Fibroblast of lung (primary cell): ENCODE measurements at regions not wholly inside any gene's neighbourhood (a gene's known extent, or its start where the extent isn't known, plus 50 kb on each side); places are given as distances from the start of the nearest gene placed in this dataset.
A peak's percentile ranks its signal among the peaks of the same experiment; 100 is the strongest.

Experiments used
- DNase-seq, 2 donors: peaks; one replicate each; pipeline versions ENCODE4 v3.0.0 to v3.0.0-alpha.2; 2010; ENCODE audit warnings: low read depth in 2 of 2
- H2AFZ ChIP-seq: 2 replicates; pipeline ENCODE4 v1.5.1; 2012; ENCODE audit warnings: low read length, control low read depth, inconsistent platforms
- H3K27ac ChIP-seq: 2 replicates; pipeline ENCODE4 v1.5.1; 2011; ENCODE audit warnings: low read length, control low read depth; ENCODE audit not compliant: insufficient read depth
- H3K27me3 ChIP-seq: 2 replicates; pipeline ENCODE4 v1.5.1; 2011; ENCODE audit warnings: mild to moderate bottlenecking, low read length; ENCODE audit not compliant: control insufficient read depth, insufficient read depth
- H3K36me3 ChIP-seq: 2 replicates; pipeline ENCODE4 v1.5.1; 2011; ENCODE audit warnings: low read length; ENCODE audit not compliant: control insufficient read depth, insufficient read depth
- H3K4me1 ChIP-seq: 2 replicates; pipeline ENCODE4 v1.5.1; 2011; ENCODE audit warnings: low read length; ENCODE audit not compliant: control insufficient read depth, insufficient read depth; ENCODE audit errors: extremely low read depth
- H3K4me2 ChIP-seq: 2 replicates; pipeline ENCODE4 v1.5.1; 2011; ENCODE audit warnings: low read length, control low read depth; ENCODE audit not compliant: insufficient read depth; ENCODE audit errors: extremely low read depth
- H3K4me3 ChIP-seq, 4 experiments: fragments of 200-600 bp in 1 of 4; sonication (generic) in 1 of 4; replicated peaks in 1 of 4; 2 replicates each; pipeline ENCODE4 v1.5.1; 2011 to 2016; ENCODE audit warnings: low read length in 4 of 4, low read depth in 3 of 4, mild to moderate bottlenecking in 3 of 4, control low read depth in 2 of 4, inconsistent platforms in 1 of 4, mixed read lengths in 1 of 4; ENCODE audit not compliant: insufficient read depth in 1 of 4; ENCODE audit errors: control extremely low read depth in 1 of 4
- H3K79me2 ChIP-seq: 2 replicates; pipeline ENCODE4 v1.5.1; 2012; ENCODE audit warnings: mild to moderate bottlenecking, low read length, inconsistent platforms; ENCODE audit not compliant: control insufficient read depth, insufficient read depth
- H3K9ac ChIP-seq: 2 replicates; pipeline ENCODE4 v1.5.1; 2011; ENCODE audit warnings: mild to moderate bottlenecking, low read length, control low read depth; ENCODE audit not compliant: insufficient read depth
- H3K9me3 ChIP-seq: 2 replicates; pipeline ENCODE4 v1.5.1; 2012; ENCODE audit warnings: low read depth, low read length; ENCODE audit not compliant: control insufficient read depth, insufficient read depth
- H4K20me1 ChIP-seq: 2 replicates; pipeline ENCODE4 v1.5.1; 2011; ENCODE audit warnings: low read length; ENCODE audit not compliant: control insufficient read depth, insufficient read depth; ENCODE audit errors: extremely low read depth
- CTCF ChIP-seq, 2 donors: IDR thresholded peaks in 1 of 2; conservative IDR thresholded peaks in 1 of 2; 1 replicate in 1 of 2; 2 replicates in 1 of 2; pipeline ENCODE4 v1.5.1; 2011 to 2012; ENCODE audit warnings: low read length in 2 of 2, control low read depth in 1 of 2, inconsistent platforms in 1 of 2, low read depth in 1 of 2, mild to moderate bottlenecking in 1 of 2
- EZH2 ChIP-seq: IDR thresholded peaks from 2 replicates; pipeline ENCODE4 v1.5.1; 2012; ENCODE audit warnings: low read length, control low read depth, mild to moderate bottlenecking; ENCODE audit errors: missing control alignments

GRCh38 chr2:217412721-217413120 is 552.9 kb upstream of the TNP1 start:
- H3K9ac ChIP-seq, result no peak overlapping the region
- H4K20me1 ChIP-seq, result no peaks in the 10 kb centered on the region
- H3K4me2 ChIP-seq, result no peak overlapping the region
- no peaks in the 10 kb centered on the region for H3K79me2 ChIP-seq
- H3K4me1 ChIP-seq, result peaks cover 3% of the 10 kb centered on the region
- no peak overlapping the region for H2AFZ ChIP-seq
- H3K36me3 ChIP-seq, result no peaks in the 10 kb centered on the region
- DNase-seq, result peak in 1 of 2 donors; percentile 64
- no peak for TF ChIP-seq EZH2
- TF ChIP-seq CTCF (conservative IDR thresholded peaks at IDR 0.05 in 1 of 2, IDR thresholded peaks at IDR 0.05 in 1 of 2; ENCODE audit: low read depth in 1 of 2, low read length in 2 of 2), result no peak
- H3K9me3 ChIP-seq, result no peaks in the 10 kb centered on the region
- H3K4me3 ChIP-seq, result no peak overlapping the region
- no peaks in the 10 kb centered on the region for H3K27me3 ChIP-seq
- H3K27ac ChIP-seq, result peak overlapping the region; percentile 4

- H3K27ac ChIP-seq, result no peak overlapping the region
Measured at GRCh38 chr2:217412277-217412676, 552.4 kb upstream of the TNP1 start.

GRCh38 chr2:217410681-217410960 is 550.8 kb upstream of the TNP1 start:
- Histone ChIP-seq H2AFZ (no peak overlapping the region), H3K36me3 (no peaks in the 10 kb centered on the region), H3K4me1 (peaks cover 3% of the 10 kb centered on the region), H3K9ac (no peak overlapping the region), H3K79me2 (no peaks in the 10 kb centered on the region), H3K27ac (no peak overlapping the region), H3K27me3 (no peaks in the 10 kb centered on the region), H3K9me3 (no peaks in the 10 kb centered on the region), H3K4me3 (no peak overlapping the region), H3K4me2 (no peak overlapping the region), H4K20me1 (no peaks in the 10 kb centered on the region)
- no peak for DNase-seq
- TF ChIP-seq CTCF (conservative IDR thresholded peaks at IDR 0.05 in 1 of 2, IDR thresholded peaks at IDR 0.05 in 1 of 2; ENCODE audit: low read depth in 1 of 2, low read length in 2 of 2) (no peak), EZH2 (no peak)

More at GRCh38 chr2:217412277-217412676, 552.4 kb upstream of the TNP1 start:
- DNase-seq, result no peak
- no peaks in the 10 kb centered on the region for H3K9me3 ChIP-seq
- TF ChIP-seq CTCF (conservative IDR thresholded peaks at IDR 0.05 in 1 of 2, IDR thresholded peaks at IDR 0.05 in 1 of 2; ENCODE audit: low read depth in 1 of 2, low read length in 2 of 2), result no peak
- TF ChIP-seq EZH2, result no peak
- no peaks in the 10 kb centered on the region for H4K20me1 ChIP-seq
- H3K9ac ChIP-seq, result no peak overlapping the region
- no peak overlapping the region for H3K4me3 ChIP-seq
- peaks cover 3% of the 10 kb centered on the region for H3K4me1 ChIP-seq
- no peaks in the 10 kb centered on the region for H3K27me3 ChIP-seq
- no peaks in the 10 kb centered on the region for H3K79me2 ChIP-seq
- H3K4me2 ChIP-seq, result no peak overlapping the region
- H3K36me3 ChIP-seq, result no peaks in the 10 kb centered on the region
- H2AFZ ChIP-seq, result no peak overlapping the region
